ENCODE measurements at regions not wholly inside any gene's neighbourhood (a gene's known extent, or its start where the extent isn't known, plus 50 kb on each side); places are given as distances from the start of the nearest gene placed in this dataset.

- Histone ChIP-seq H3K4me1 (no peaks in the 10 kb centered on the region), H3K4me3 (ENCODE audit: low read depth, low read length) (no peak overlapping the region), H3K9ac (no peak overlapping the region), H3K9me3 (ENCODE audit: control insufficient read depth, low read length) (no peaks in the 10 kb centered on the region), H3K36me3 (ENCODE audit: control insufficient read depth, insufficient read depth, low read length) (no peaks in the 10 kb centered on the region), H3K27ac (no peak overlapping the region), H3K27me3 (ENCODE audit: control insufficient read depth, insufficient read depth, low read length) (no peaks in the 10 kb centered on the region), H3K79me2 (no peaks in the 10 kb centered on the region), H3K4me2 (ENCODE audit: low read length) (no peak overlapping the region), H2AFZ (no peak overlapping the region)
- TF ChIP-seq CTCF (IDR thresholded peaks at IDR 0.05), result no peak
Measured at GRCh38 chr6:51398793-51399192, 580.1 kb downstream of the TFAP2B start.

- H3K9me3 ChIP-seq (ENCODE audit: control insufficient read depth, low read length), result no peaks in the 10 kb centered on the region
- H3K9ac ChIP-seq, result no peak overlapping the region
- H3K27ac ChIP-seq, result no peak overlapping the region
- TF ChIP-seq CTCF (IDR thresholded peaks at IDR 0.05), result no peak
- no peaks in the 10 kb centered on the region for H3K79me2 ChIP-seq
- H3K4me2 ChIP-seq (ENCODE audit: low read length), result no peak overlapping the region
- H3K36me3 ChIP-seq (ENCODE audit: control insufficient read depth, insufficient read depth, low read length), result no peaks in the 10 kb centered on the region
- H2AFZ ChIP-seq, result no peak overlapping the region
- H3K4me1 ChIP-seq, result no peaks in the 10 kb centered on the region
- no peaks in the 10 kb centered on the region for H3K27me3 ChIP-seq (ENCODE audit: control insufficient read depth, insufficient read depth, low read length)
- no peak overlapping the region for H3K4me3 ChIP-seq (ENCODE audit: low read depth, low read length)
Measured at GRCh38 chr6:51410453-51410852, 591.8 kb downstream of the TFAP2B start.

- H3K79me2 ChIP-seq, result no peaks in the 10 kb centered on the region
- no peak overlapping the region for H3K9ac ChIP-seq
- TF ChIP-seq CTCF (IDR thresholded peaks at IDR 0.05), result no peak
- no peak overlapping the region for H3K4me2 ChIP-seq (ENCODE audit: low read length)
- no peaks in the 10 kb centered on the region for H3K36me3 ChIP-seq (ENCODE audit: control insufficient read depth, insufficient read depth, low read length)
- H3K27me3 ChIP-seq (ENCODE audit: control insufficient read depth, insufficient read depth, low read length), result no peaks in the 10 kb centered on the region
- no peak overlapping the region for H3K27ac ChIP-seq
- H2AFZ ChIP-seq, result no peak overlapping the region
- no peaks in the 10 kb centered on the region for H3K9me3 ChIP-seq (ENCODE audit: control insufficient read depth, low read length)
- no peaks in the 10 kb centered on the region for H3K4me1 ChIP-seq
- no peak overlapping the region for H3K4me3 ChIP-seq (ENCODE audit: low read depth, low read length)
Measured at GRCh38 chr6:51411496-51412125, 592.9 kb downstream of the TFAP2B start.

- Histone ChIP-seq H3K36me3 (ENCODE audit: control insufficient read depth, insufficient read depth, low read length) (no peaks in the 10 kb centered on the region), H3K9ac (no peak overlapping the region), H3K27me3 (ENCODE audit: control insufficient read depth, insufficient read depth, low read length) (no peaks in the 10 kb centered on the region), H3K27ac (no peak overlapping the region), H3K9me3 (ENCODE audit: control insufficient read depth, low read length) (no peaks in the 10 kb centered on the region), H3K79me2 (no peaks in the 10 kb centered on the region), H3K4me3 (ENCODE audit: low read depth, low read length) (no peak overlapping the region), H2AFZ (no peak overlapping the region), H3K4me1 (no peaks in the 10 kb centered on the region), H3K4me2 (ENCODE audit: low read length) (no peak overlapping the region)
- TF ChIP-seq CTCF (IDR thresholded peaks at IDR 0.05), result no peak
Measured at GRCh38 chr6:51414361-51414760, 595.7 kb downstream of the TFAP2B start.

- no peaks in the 10 kb centered on the region for H3K9me3 ChIP-seq (ENCODE audit: control insufficient read depth, low read length)
- no peaks in the 10 kb centered on the region for H3K4me1 ChIP-seq
- H3K27ac ChIP-seq, result no peak overlapping the region
- H3K27me3 ChIP-seq (ENCODE audit: control insufficient read depth, insufficient read depth, low read length), result no peaks in the 10 kb centered on the region
- no peak overlapping the region for H3K4me3 ChIP-seq (ENCODE audit: low read depth, low read length)
- no peak overlapping the region for H3K9ac ChIP-seq
- TF ChIP-seq CTCF (IDR thresholded peaks at IDR 0.05), result no peak
- no peaks in the 10 kb centered on the region for H3K79me2 ChIP-seq
- no peak overlapping the region for H2AFZ ChIP-seq
- H3K4me2 ChIP-seq (ENCODE audit: low read length), result no peak overlapping the region
- H3K36me3 ChIP-seq (ENCODE audit: control insufficient read depth, insufficient read depth, low read length), result no peaks in the 10 kb centered on the region
Measured at GRCh38 chr6:51415501-51415900, 596.8 kb downstream of the TFAP2B start.

Data from parathyroid adenoma (tissue), 2 donors.